Left lobe of liver (tissue), 2 donors: ENCODE measurements at regions not wholly inside any gene's neighbourhood (a gene's known extent, or its start where the extent isn't known, plus 50 kb on each side); places are given as distances from the start of the nearest gene placed in this dataset.
"Not testable (repeated sequence)": the region's sequence is repeated elsewhere in the genome, so short reads cannot be mapped to it uniquely, and the experiment has no call there.

Experiments
- ATAC-seq: fragments of 200-7000 bp; cut with Tn5 transposase; one replicate; pipeline ENCODE4 v1.9.1; 2020; ENCODE audit warnings: mild to moderate bottlenecking, moderate library complexity
- DNase-seq: peaks from one replicate; pipeline ENCODE4 v3.0.0-alpha.2; 2020; ENCODE audit warnings: low spot score
- donor health status: DM: no; HTN: no; CAD: no; lungs with moderate emphysema.
- donor health status: DM: no; HTN: yes; CAD: no.

DNA sequence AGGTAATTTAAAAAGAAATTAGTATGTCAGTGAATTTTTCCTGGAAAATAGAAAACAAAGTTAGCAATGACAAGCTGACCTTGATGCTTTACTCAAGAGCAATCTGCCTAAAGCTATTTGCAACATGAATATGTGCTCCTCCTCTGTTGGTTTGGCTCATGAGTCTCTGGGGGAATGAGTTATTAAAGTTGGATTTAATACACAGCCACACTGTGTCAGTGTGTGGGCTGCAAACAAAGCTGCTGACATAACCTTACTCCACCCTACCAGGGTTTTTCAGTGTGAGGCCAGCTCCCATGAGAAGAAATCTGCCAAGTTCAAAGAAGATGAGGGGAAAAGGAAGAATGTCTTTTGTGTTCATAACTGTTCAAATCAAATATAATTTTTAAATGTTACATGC, 280.5 kb downstream of the TLL1 start:
- ATAC-seq (no peak), DNase-seq (no peak)

GRCh38 chr4:166162327-166162726, 289.3 kb downstream of the TLL1 start:
- ATAC-seq (no peak), DNase-seq (no peak)

DNA sequence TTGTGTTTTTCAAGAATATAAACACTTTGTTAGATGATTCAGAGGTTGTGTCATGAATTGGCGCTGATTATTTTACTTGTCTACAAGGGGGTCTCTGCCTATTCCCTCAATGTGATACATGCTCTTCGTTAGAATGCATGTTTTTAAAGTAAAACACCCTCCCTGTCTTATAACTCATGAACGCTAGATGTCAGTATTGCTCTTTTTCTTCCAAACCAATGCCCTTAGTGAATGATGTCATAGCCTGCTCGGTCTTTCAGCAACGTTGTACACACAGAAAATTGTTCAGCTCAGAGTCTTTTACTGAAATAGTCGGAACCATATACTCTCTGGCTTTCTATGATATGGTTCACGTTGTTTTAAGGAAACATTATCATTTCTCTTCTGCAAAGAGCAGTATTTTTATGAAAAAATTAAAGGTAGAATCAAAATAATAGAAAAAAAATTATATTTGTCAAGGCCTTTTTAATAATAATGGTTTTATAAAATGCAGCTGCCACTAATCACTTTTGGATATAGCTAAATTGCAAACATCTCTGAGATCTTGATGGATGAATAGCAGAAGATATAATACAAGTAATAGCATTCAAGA, 292.9 kb downstream of the TLL1 start:
- ATAC-seq: peak; percentile 99

DNA sequence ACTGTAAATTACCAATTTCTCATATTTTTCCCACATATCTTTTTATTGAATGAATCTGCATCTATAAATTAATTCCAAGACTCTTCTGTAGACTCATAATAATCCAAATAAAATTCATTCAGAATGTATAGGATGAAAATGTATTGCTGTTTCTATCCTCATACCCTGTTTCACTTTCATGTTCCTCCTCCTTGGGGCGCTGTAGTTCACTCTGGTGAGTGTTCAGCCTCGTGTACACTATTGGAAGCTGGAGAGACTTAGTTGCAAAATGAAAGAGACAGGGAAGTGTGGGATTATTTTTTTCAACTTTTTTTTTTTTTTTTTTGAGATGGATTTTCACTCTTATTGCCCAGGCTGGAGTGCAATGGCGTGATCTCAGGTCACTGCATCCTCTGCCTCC, 296.1 kb downstream of the TLL1 start:
- no peak for ATAC-seq
- no peak for DNase-seq

More for the DNA sequence above, 292.9 kb downstream of the TLL1 start:
- DNase-seq: no peak

GRCh38 chr4:166172619-166173018, 299.6 kb downstream of the TLL1 start:
- DNase-seq: no peak
- no peak for ATAC-seq

GRCh38 chr4:166174717-166175490, 301.9 kb downstream of the TLL1 start:
- DNase-seq (no peak), ATAC-seq (no peak)

GRCh38 chr4:166182145-166182544, 309.1 kb downstream of the TLL1 start:
- ATAC-seq: no peak

DNA sequence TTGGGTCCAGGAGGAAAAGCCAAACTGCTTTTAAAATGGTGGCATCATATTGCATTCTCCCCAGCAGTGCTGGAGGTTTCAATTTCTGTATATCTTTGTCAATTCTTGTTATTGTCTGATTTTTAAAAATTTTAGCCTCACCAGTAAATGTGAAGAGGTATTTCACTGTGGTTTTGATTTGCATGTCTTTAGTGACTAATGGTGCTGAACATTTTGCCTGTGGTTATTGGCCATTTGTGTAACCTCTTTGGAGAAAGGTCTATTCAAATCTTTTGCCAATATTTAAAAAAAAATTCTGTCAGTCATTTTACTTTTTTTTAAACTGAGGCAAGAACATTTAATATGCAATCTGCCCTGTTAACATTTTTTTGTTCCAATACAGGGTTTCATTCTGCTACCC, 322.1 kb downstream of the TLL1 start:
- DNase-seq: no peak
- ATAC-seq: no peak

More at GRCh38 chr4:166182145-166182544, 309.1 kb downstream of the TLL1 start:
- DNase-seq: no peak

DNA sequence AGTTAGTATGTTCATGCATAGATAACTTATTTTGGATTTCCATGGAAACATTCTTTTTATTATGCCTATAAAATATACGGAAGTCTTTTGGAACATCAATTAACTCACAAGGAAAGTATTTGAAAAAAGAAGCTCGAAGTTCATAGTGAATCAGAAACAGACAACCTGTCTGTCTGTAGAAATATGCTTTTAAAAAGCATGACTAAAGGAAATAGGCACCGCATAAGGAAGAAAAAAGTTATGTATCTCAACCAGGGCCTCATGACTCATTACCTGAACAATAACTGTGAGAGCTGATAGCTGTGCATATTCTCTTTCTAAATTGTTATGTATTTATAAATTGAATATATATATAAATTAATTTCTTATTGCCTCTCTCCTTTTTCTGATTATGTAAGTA, 324.1 kb downstream of the TLL1 start:
- DNase-seq: no peak
- no peak for ATAC-seq

DNA sequence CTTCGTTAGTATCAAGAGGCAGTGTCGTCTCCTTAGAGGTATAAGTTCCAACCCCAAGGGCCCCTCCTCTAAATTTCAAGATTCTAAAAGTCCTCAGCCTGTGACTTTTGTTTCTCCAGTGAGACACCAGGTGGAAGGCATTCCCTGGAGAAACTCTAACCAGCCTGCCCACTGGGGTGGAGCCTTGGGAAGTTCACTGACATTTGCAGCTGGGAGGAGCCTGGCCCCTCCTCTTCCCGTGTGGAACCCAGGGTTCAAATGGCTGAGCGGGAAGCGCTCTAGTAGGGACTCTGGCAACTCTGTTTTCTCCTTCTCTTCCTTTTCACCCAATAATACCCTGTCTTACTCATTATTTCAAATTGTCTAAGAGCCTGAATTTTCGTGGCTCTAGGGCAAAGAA, 325.0 kb downstream of the TLL1 start:
- ATAC-seq (no peak), DNase-seq (no peak)

DNA sequence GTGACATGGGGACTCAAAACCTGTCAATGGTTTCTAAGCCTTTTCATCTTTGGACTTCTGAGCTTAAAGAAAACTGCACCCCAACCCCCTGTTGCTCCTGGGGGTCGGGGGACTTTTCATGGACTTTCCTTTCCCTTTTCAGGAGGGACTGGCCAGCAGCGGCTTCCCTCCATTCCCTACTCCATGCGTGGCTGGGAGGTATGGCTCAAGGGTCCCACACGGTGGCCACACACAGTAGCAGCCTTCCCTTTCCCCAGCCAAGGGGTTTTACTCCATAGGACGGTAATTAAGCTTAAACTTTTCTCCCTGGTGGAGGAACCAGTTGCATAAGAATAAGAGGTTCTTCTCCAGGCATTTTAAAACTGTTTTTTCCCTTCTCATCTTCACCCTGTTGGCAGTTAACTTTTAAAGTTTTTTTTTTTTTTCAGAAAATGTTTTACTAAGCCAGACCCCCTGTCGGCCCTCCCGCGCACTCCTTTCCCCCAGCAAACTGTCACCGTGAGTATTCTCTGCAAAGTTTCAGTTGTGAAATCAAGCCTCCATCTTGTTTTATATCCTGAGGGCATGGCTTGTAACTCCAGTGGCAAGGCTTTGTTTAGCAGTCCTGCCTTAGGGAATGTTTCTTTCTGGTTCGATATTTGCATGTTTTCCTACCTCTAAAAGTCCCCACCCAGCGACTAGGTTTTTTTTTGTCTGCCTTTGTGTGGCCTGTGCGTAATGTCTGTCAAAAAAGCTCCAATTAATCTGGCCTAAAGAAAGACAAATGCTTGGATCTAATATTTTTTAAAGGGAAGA, 325.7 kb downstream of the TLL1 start:
- DNase-seq (no peak), ATAC-seq (no peak)

DNA sequence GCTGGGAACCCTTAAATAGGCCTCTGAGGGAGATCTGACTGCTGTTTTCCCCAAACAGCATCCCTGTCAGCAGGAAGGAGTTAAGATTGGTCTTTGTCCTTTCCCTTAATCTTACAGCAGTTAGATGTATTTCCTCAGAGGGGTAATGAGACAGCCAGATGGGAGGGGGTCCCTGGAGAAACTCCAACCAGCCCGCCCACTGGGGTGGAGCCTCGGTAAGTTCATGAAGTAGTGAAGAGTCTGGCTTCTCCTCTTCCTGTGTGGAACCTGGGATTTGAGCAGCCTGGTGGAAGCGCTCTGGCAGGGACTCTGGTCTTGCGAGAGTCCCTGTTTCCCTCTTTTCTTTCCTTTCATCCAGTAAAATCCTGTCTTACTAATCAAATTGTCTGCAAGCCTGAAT, 330.0 kb downstream of the TLL1 start:
- ATAC-seq: no peak
- no peak for DNase-seq

- DNase-seq, ATAC-seq: not testable (repeated sequence)
Measured at GRCh38 chr4:166212326-166212725, 339.3 kb downstream of the TLL1 start.

GRCh38 chr4:166222271-166222670, 349.2 kb downstream of the TLL1 start:
- no peak for ATAC-seq
- no peak for DNase-seq

DNA sequence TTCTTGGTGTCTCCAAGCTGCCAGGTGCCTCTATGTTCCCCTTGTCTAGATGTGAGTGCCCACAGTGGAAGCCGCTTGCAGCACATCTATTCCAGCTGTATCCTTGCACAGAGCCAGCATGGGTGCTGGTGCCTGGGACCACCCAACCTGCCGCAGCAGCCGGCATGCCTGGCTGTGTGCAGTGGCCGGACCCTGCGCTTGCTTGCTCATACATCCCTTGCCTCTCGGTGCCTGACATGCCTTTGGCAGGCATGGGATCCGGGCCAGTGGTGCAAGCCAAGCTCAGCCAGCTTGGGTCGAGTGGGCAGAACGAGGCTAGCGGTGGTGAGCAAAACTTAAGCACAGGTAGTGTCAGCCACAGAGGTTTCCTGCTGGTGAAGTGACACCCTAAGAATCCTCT, 355.1 kb downstream of the TLL1 start:
- ATAC-seq: no peak
- DNase-seq: no peak

- ATAC-seq: no peak
- DNase-seq: no peak
Measured at GRCh38 chr4:166229799-166230198, 356.8 kb downstream of the TLL1 start.

DNA sequence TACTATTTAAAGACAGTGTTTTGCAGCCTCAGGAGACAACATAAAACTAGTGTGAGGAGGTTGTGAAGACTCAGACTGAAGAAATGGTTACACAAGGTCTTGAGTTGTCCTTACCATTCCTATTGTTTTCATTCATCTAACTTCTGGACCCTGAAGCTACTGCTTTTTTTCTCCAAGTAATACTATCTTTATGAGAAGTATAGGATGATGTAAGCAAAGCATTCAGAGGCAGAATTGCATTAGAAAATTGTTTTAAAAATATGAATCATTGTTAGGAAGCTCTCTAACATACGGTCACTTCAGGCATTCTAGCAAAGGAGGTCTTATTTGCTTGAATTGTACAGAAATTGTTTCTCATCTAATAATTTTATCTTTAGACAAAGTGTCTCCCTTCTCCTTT, 357.8 kb downstream of the TLL1 start:
- ATAC-seq: no peak

DNA sequence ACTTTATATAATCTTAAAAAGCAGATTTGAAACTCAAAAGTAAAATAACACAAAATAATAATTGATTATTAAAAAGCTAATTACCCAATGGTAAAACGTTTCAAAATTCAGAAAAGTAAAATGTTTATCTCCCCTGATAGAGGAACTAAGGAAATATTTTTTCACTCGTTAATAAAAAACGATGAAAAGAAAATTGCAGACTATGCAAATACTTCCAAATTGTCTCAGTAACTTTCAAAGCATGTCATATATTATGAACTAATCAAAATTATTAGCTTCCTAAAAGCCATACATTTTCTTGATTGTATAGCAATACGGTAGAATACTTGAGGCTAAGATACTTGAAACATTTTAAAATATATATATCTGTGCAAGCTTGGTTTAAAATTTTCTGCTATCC, 366.3 kb downstream of the TLL1 start:
- ATAC-seq (no peak), DNase-seq (no peak)

More for the DNA sequence above, 357.8 kb downstream of the TLL1 start:
- DNase-seq: no peak

- ATAC-seq (peak; percentile 62), DNase-seq (no peak)
Measured at GRCh38 chr4:166252487-166253402, 379.7 kb downstream of the TLL1 start.

DNA sequence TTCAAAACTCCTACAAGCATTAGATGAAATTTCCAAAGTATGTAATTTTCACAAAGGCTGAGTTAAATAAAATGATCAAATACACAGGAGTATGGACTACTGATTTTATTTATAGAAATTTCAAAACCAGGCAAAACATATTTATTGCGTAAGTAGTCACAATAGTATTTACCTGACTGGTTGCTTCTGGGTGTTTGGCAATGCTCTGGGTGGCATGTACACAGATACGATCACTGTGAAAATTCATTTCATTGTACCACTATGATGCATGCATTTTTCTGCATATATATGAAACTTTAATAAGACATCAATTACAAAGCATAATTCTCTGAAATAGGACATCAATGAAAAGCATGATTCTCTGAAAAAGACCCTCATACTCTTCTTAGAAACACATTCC, 384.2 kb downstream of the TLL1 start:
- DNase-seq (no peak), ATAC-seq (no peak)

GRCh38 chr4:166257891-166258290, 384.9 kb downstream of the TLL1 start:
- DNase-seq (no peak), ATAC-seq (no peak)
